ENCODE measurements at regions not wholly inside any gene's neighbourhood (a gene's known extent, or its start where the extent isn't known, plus 50 kb on each side); places are given as distances from the start of the nearest gene placed in this dataset.

- TF ChIP-seq YY1 (IDR thresholded peaks at IDR 0.05; ENCODE audit: insufficient read depth, insufficient read length) (no peak), ZNF274 (IDR thresholded peaks at IDR 0.05; ENCODE audit: low read depth, low read length) (no peak), SUZ12 (IDR thresholded peaks at IDR 0.05; ENCODE audit: extremely low read depth, insufficient read depth, insufficient read length) (no peak)
Measured at GRCh38 chr3:95088464-95088863, 1025.6 kb downstream of the NSUN3 start.
